HEK293T (cell line): ENCODE measurements at regions not wholly inside any gene's neighbourhood (a gene's known extent, or its start where the extent isn't known, plus 50 kb on each side); places are given as distances from the start of the nearest gene placed in this dataset.

Source experiments
- CTCF ChIA-PET: fragments of 350-600 bp; formaldehyde crosslinking; extraction: SDS; loops from one replicate; lab custom pipeline; 2021; ENCODE audit warnings: antibody characterized with exemption, inconsistent platforms; lab: Yijun Ruan, JAX
- POLR2A ChIA-PET: fragments of 350-600 bp; formaldehyde crosslinking; extraction: SDS; loops from one replicate; lab custom pipeline; 2020; ENCODE audit warnings: antibody characterized with exemption, inconsistent platforms; lab: Yijun Ruan, JAX
- DNase-seq: peaks from one replicate; pipeline ENCODE4 v3.0.0; 2012; ENCODE audit warnings: mixed read lengths; ENCODE audit errors: extremely low spot score
- ARNT ChIP-seq: fragments of 450-650 bp; IDR thresholded peaks from 2 replicates; pipeline ENCODE4 v1.6.1; 2017; ENCODE audit warnings: mild to moderate bottlenecking
- BHLHE40 ChIP-seq: fragments of 450-650 bp; IDR thresholded peaks from 2 replicates; pipeline ENCODE4 v1.6.1; 2016; ENCODE audit warnings: mild to moderate bottlenecking, moderate library complexity, borderline replicate concordance
- CTBP1 ChIP-seq: fragments of 450-650 bp; IDR thresholded peaks from 2 replicates; pipeline ENCODE4 v1.6.1; 2016; ENCODE audit warnings: borderline replicate concordance
- ELF4 ChIP-seq: fragments of 450-650 bp; IDR thresholded peaks from 2 replicates; pipeline ENCODE4 v1.6.1; 2017; ENCODE audit warnings: antibody characterized with exemption
- FOXA1 ChIP-seq: fragments of 450-650 bp; IDR thresholded peaks from 2 replicates; pipeline ENCODE4 v1.6.1; 2016; ENCODE audit warnings: mild to moderate bottlenecking
- FOXK2 ChIP-seq: fragments of 450-650 bp; IDR thresholded peaks from 2 replicates; pipeline ENCODE4 v1.6.1; 2016; ENCODE audit warnings: mild to moderate bottlenecking
- FOXM1 ChIP-seq: fragments of 450-650 bp; IDR thresholded peaks from 2 replicates; pipeline ENCODE4 v1.6.1; 2017; ENCODE audit warnings: mild to moderate bottlenecking, borderline replicate concordance
- HDGF ChIP-seq: fragments of 450-650 bp; IDR thresholded peaks from 2 replicates; pipeline ENCODE4 v1.6.1; 2017; ENCODE audit warnings: antibody characterized with exemption, borderline replicate concordance
- L3MBTL2 ChIP-seq: fragments of 450-650 bp; conservative IDR thresholded peaks from 2 replicates; pipeline ENCODE4 v1.6.1; 2016; ENCODE audit warnings: mild to moderate bottlenecking
- LEF1 ChIP-seq: fragments of 450-650 bp; IDR thresholded peaks from 2 replicates; pipeline ENCODE4 v1.6.1; 2017; ENCODE audit warnings: mild to moderate bottlenecking, borderline replicate concordance
- NFRKB ChIP-seq: fragments of 450-650 bp; IDR thresholded peaks from 2 replicates; pipeline ENCODE4 v1.6.1; 2016; ENCODE audit warnings: mild to moderate bottlenecking, moderate library complexity
- PKNOX1 ChIP-seq: fragments of 450-650 bp; IDR thresholded peaks from 2 replicates; pipeline ENCODE4 v1.6.1; 2016
- SP1 ChIP-seq: fragments of 450-650 bp; IDR thresholded peaks from 2 replicates; pipeline ENCODE4 v1.6.1; 2017
- SUZ12 ChIP-seq: fragments of 450-650 bp; IDR thresholded peaks from 2 replicates; pipeline ENCODE4 v1.6.1; 2016; ENCODE audit warnings: mild to moderate bottlenecking
- TARDBP ChIP-seq: fragments of 450-650 bp; IDR thresholded peaks from 2 replicates; pipeline ENCODE4 v1.6.1; 2016
- ZNF384 ChIP-seq: fragments of 450-650 bp; IDR thresholded peaks from 2 replicates; pipeline ENCODE4 v1.6.1; 2016

GRCh38 chr9:20178679-20179078 lies 389.8 kb upstream of the SLC24A2 start:
- ChIA-PET CTCF (no interaction called here), POLR2A (no interaction called here)
- no peak for DNase-seq
- TF ChIP-seq SUZ12 (no peak), NFRKB (no peak), LEF1 (no peak), ZNF384 (no peak), FOXK2 (no peak), ARNT (no peak), SP1 (no peak), TARDBP (no peak), CTBP1 (no peak), BHLHE40 (no peak)

GRCh38 chr9:20178197-20178596 lies 389.4 kb upstream of the SLC24A2 start:
- ChIA-PET CTCF (interaction anchor here (0.6 kb wide), 1 partner anchor 143 kb away, joined by 3 read pairs; no protein-coding TSS in a partner anchor), POLR2A (no interaction called here)
- DNase-seq = no peak

GRCh38 chr9:20170122-20170521 lies 381.3 kb upstream of the SLC24A2 start:
- no peak for TF ChIP-seq FOXM1
- no peak for TF ChIP-seq ARNT
- no peak for TF ChIP-seq FOXK2
- POLR2A ChIA-PET = no interaction called here
- no peak for DNase-seq
- CTCF ChIA-PET = no interaction called here

More at GRCh38 chr9:20178197-20178596, 389.4 kb upstream of the SLC24A2 start:
- no peak for TF ChIP-seq ZNF384

GRCh38 chr9:20152151-20152725 lies 363.4 kb upstream of the SLC24A2 start:
- ChIA-PET POLR2A (no interaction called here), CTCF (no interaction called here)
- no peak for DNase-seq
- TF ChIP-seq ARNT (no peak), HDGF (no peak), ZNF384 (no peak), SUZ12 (no peak), NFRKB (no peak), SP1 (no peak), LEF1 (no peak), ELF4 (no peak)

- CTCF ChIA-PET = no interaction called here
- POLR2A ChIA-PET = no interaction called here
- DNase-seq = no peak
- TF ChIP-seq CTBP1 = no peak
- TF ChIP-seq PKNOX1 = no peak
- no peak for TF ChIP-seq TARDBP
- TF ChIP-seq FOXK2 = no peak
Measured at GRCh38 chr9:20148416-20148815, 359.6 kb upstream of the SLC24A2 start.

GRCh38 chr9:20144197-20144596 lies 355.4 kb upstream of the SLC24A2 start:
- peak; percentile 58 for DNase-seq
- TF ChIP-seq PKNOX1 (peak; percentile 80), CTBP1 (no peak), L3MBTL2 (no peak; the same call in 1 of the 2 replicates)
- ChIA-PET CTCF (no interaction called here), POLR2A (no interaction called here)

GRCh38 chr9:20139763-20140290 lies 351.0 kb upstream of the SLC24A2 start:
- POLR2A ChIA-PET = no interaction called here
- no peak for DNase-seq
- CTCF ChIA-PET = no interaction called here
- TF ChIP-seq SUZ12 = no peak

GRCh38 chr9:20138841-20139240 lies 350.0 kb upstream of the SLC24A2 start:
- TF ChIP-seq ARNT (no peak), FOXM1 (no peak), SUZ12 (no peak), NFRKB (no peak)
- ChIA-PET CTCF (no interaction called here), POLR2A (no interaction called here)

GRCh38 chr9:20138116-20138515 lies 349.3 kb upstream of the SLC24A2 start:
- ChIA-PET POLR2A (no interaction called here), CTCF (no interaction called here)
- no peak for DNase-seq
- TF ChIP-seq SUZ12 = no peak
- no peak for TF ChIP-seq FOXA1
- TF ChIP-seq NFRKB = no peak
- no peak for TF ChIP-seq BHLHE40
- TF ChIP-seq FOXK2 = no peak
- TF ChIP-seq SP1 = no peak
- TF ChIP-seq CTBP1 = no peak
- TF ChIP-seq ELF4 = no peak
- no peak for TF ChIP-seq FOXM1
- TF ChIP-seq PKNOX1 = no peak
- TF ChIP-seq ARNT = no peak
- TF ChIP-seq TARDBP = no peak

More at GRCh38 chr9:20138841-20139240, 350.0 kb upstream of the SLC24A2 start:
- no peak for DNase-seq
